ENCODE measurements at regions not wholly inside any gene's neighbourhood (a gene's known extent, or its start where the extent isn't known, plus 50 kb on each side); places are given as distances from the start of the nearest gene placed in this dataset.

GRCh38 chr2:126769118-126769517 is 113.2 kb downstream of the GYPC start:
- H3K27me3 ChIP-seq (ENCODE audit: control insufficient read depth, insufficient read depth, low read length) = no peaks in the 10 kb centered on the region
- no peak overlapping the region for H3K27ac ChIP-seq (ENCODE audit: low read depth, low read length)
- ChIA-PET CTCF (no interaction called here), POLR2A (no interaction called here)
- 0 out of 2 replicates have a peak, but pooled peaks have one; percentile 5 for TF ChIP-seq CTCF (IDR thresholded peaks at IDR 0.05; ENCODE audit: low read depth, low read length)
- H3K4me3 ChIP-seq (ENCODE audit: low read depth, low read length) = no peak overlapping the region
- H3K9me3 ChIP-seq (ENCODE audit: control insufficient read depth, insufficient read depth, low read length) = no peaks in the 10 kb centered on the region; the same call in 1 of the 2 replicates
- no peak for DNase-seq (ENCODE audit: low read depth, low spot score)

GRCh38 chr2:126770466-126770865 is 114.5 kb downstream of the GYPC start:
- TF ChIP-seq CTCF (IDR thresholded peaks at IDR 0.05; ENCODE audit: low read depth, low read length) = no peak
- POLR2A ChIA-PET = no interaction called here
- CTCF ChIA-PET = no interaction called here
- Histone ChIP-seq H3K27me3 (ENCODE audit: control insufficient read depth, insufficient read depth, low read length) (no peaks in the 10 kb centered on the region), H3K27ac (ENCODE audit: low read depth, low read length) (no peak overlapping the region), H3K4me3 (ENCODE audit: low read depth, low read length) (no peak overlapping the region), H3K9me3 (ENCODE audit: control insufficient read depth, insufficient read depth, low read length) (no peaks in the 10 kb centered on the region; the same call in 1 of the 2 replicates)
- DNase-seq (ENCODE audit: low read depth, low spot score) = no peak

GRCh38 chr2:126771094-126771493 is 115.1 kb downstream of the GYPC start:
- ChIA-PET CTCF (no interaction called here), POLR2A (no interaction called here)
- TF ChIP-seq CTCF (IDR thresholded peaks at IDR 0.05; ENCODE audit: low read depth, low read length) = no peak
- Histone ChIP-seq H3K27me3 (ENCODE audit: control insufficient read depth, insufficient read depth, low read length) (peaks cover 4% of the 10 kb centered on the region), H3K9me3 (ENCODE audit: control insufficient read depth, insufficient read depth, low read length) (no peaks in the 10 kb centered on the region; the same call in 1 of the 2 replicates), H3K27ac (ENCODE audit: low read depth, low read length) (no peak overlapping the region), H3K4me3 (ENCODE audit: low read depth, low read length) (no peak overlapping the region)
- DNase-seq (ENCODE audit: low read depth, low spot score) = no peak

- Histone ChIP-seq H3K9me3 (ENCODE audit: control insufficient read depth, insufficient read depth, low read length) (no peaks in the 10 kb centered on the region; the same call in 1 of the 2 replicates), H3K27me3 (ENCODE audit: control insufficient read depth, insufficient read depth, low read length) (peaks cover 6% of the 10 kb centered on the region), H3K4me3 (ENCODE audit: low read depth, low read length) (no peak overlapping the region), H3K27ac (ENCODE audit: low read depth, low read length) (no peak overlapping the region)
- ChIA-PET POLR2A (no interaction called here), CTCF (no interaction called here)
- no peak for DNase-seq (ENCODE audit: low read depth, low spot score)
- no peak for TF ChIP-seq CTCF (IDR thresholded peaks at IDR 0.05; ENCODE audit: low read depth, low read length)
Observed at GRCh38 chr2:126771501-126772195, 115.7 kb downstream of the GYPC start.

GRCh38 chr2:126774290-126774689 is 118.3 kb downstream of the GYPC start:
- Histone ChIP-seq H3K4me3 (ENCODE audit: low read depth, low read length) (no peak overlapping the region), H3K9me3 (ENCODE audit: control insufficient read depth, insufficient read depth, low read length) (no peaks in the 10 kb centered on the region; the same call in 1 of the 2 replicates), H3K27ac (ENCODE audit: low read depth, low read length) (no peak overlapping the region), H3K27me3 (ENCODE audit: control insufficient read depth, insufficient read depth, low read length) (peaks cover 6% of the 10 kb centered on the region)
- CTCF ChIA-PET = interaction anchor here (1.1 to 6.3 kb wide), 2 partner anchors 246 kb away, joined by 5 to 118 read pairs; no protein-coding TSS in a partner anchor
- no peak for TF ChIP-seq CTCF (IDR thresholded peaks at IDR 0.05; ENCODE audit: low read depth, low read length)
- no peak for DNase-seq (ENCODE audit: low read depth, low spot score)
- POLR2A ChIA-PET = no interaction called here
